Nucleus accumbens (tissue), 56 donors: ENCODE measurements at regions not wholly inside any gene's neighbourhood (a gene's known extent, or its start where the extent isn't known, plus 50 kb on each side); places are given as distances from the start of the nearest gene placed in this dataset.
"Not testable (repeated sequence)": the region's sequence is repeated elsewhere in the genome, so short reads cannot be mapped to it uniquely, and the experiment has no call there.

ENCODE experiments used
- DNase-seq, 56 donors: peaks; one replicate each; lab custom pipeline; 2025; lab: John Stamatoyannopoulos, UW

DNA sequence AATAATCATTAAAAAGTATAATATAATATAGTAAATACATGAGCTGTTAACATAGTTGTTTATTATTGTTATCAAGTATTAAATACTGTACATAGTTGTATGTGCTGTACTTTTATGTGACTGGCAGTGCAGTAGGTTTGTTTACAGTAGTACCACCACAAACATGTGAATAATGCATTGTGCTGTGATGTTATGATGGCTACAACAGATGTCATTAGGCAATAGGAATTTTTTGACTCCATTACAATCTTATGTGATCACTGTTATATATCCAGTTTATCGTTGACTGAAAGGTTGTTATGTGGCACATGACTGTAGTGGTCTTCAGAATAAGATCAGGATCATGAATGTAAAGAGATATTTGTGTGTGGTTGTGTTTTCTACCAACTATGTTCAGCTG is 577.8 kb downstream of the JRKL start:
- no peak for DNase-seq

DNA sequence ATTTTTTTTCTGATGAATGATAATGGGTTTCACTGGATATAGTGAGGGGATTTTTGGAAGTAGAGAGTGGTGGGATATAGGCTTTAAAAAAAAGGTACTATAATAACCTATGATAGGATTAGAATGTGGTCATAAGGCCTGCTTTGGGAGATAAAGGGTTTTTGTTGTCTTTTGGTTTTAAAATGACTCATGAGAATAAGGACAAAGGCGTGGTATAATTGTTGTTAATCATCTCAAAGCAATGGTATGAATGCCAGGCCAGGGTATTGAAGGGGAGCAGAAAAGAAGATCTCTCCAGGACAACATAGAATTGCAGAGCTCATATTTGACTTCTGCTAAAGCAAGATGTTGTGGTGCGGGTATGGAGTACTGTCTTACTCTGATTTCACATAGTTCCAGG is 579.4 kb downstream of the JRKL start:
- no peak for DNase-seq

DNA sequence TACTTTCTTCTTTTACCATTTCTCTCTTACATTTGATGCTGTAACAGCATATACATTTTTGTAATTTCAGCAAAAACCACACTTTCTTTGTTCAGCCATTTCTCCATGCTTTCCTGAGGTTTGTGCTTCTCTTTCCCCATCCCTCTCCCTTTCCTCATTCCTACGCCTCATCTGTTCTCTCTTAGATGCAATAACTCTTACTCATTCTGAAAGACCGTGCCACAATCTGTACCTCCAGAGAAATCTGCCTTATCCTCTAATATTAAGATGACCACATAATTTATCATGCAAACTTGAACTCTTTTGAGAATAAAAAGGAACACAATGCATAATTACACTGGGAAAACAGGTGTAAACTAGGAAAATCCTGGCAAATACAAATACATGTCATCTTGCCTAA is 588.9 kb downstream of the JRKL start:
- no peak for DNase-seq

DNA sequence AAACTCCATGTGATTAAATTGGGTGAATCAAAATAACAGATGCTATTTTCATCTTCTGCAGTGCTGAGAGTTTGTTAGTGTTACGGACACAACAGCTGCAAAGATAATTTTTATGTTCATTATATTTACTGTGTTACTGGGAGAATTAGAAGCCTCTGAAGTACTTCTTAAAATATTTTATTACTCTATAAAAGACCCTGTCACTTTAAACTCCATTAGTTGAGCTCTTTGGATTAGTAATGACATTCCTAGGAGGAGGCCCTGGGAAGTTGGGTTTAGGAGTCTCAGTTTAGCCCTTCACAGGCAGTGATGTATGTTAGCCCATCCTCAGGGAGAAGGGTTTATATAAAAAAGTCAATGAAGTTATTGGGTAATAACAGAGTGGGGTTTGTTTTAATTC is 596.7 kb downstream of the JRKL start:
- DNase-seq = no peak

DNA sequence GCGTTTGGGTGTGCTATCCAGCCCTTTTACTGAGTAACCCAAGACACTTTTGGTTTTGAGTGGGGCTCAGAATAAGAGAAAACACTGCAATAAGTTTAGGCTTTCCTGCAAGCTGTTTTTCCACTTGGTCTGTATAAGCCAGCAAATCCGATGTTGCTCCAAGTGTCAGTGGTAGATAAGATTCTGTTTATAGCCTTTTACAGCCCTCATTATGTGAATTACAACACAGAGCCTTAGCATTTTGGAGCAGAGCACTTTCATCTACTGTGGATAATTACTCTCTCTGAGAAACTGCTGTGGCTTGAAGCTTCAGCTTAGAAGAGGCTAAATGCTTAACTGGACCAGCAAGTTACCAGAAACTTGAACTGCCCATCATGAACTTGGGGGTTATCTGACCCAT is 601.1 kb downstream of the JRKL start:
- no peak for DNase-seq

DNA sequence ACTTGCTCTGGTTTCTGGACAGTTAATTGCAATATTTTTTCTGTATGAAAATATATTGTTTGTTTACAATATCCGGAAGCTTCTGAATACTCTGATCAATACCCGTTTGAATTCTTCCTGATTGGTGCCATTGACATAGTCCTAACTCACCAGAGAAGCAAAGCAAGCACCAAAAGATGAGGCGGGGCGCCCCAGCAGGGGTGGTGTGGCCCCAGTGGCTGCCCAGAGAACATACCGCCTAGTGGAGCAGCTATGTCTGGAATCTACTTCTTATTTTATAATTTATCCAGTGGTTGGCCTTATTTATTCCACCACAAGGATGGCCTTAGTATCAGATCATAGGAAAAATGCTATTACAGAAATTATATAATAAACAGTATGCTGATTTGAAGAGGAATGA is 610.7 kb downstream of the JRKL start:
- no peak for DNase-seq

DNA sequence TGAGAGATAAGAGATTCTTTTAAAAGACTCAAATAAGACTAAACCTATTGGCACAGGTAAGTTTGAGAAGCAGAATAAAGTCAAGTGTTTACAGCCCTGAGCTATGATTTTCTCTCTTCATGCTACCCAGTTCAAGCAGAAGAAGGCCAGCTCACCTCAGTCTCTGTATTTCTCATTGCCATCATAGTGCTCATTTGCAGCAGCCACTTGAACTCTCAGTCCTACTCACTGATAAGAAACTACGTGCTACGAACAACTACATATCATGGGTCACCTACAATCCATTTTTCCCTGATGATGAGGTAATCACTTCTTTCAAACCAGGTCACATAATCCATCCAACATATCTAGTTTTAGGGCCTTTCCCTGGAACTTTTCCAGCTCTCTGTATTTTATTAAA is 617.5 kb downstream of the JRKL start:
- DNase-seq = no peak

DNA sequence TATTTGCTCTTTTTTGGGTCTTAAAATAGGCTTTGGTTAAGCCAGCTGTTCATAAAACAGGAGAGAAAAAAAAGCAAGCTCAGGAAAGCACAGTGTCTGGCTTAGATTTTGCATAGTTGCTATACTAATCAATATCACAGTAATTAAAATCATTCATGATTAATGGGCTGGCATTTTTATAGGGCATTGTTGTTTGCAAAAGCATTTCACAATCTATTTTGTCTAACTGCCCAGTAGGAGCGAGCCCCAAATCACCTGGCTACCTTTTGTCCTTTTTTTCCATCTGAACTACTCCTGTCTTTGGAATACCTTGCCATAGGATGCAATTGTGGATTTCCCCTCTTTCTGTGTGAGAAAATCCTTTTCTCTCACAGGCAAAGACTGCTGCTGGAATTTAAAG is 619.8 kb downstream of the JRKL start:
- no peak for DNase-seq

DNA sequence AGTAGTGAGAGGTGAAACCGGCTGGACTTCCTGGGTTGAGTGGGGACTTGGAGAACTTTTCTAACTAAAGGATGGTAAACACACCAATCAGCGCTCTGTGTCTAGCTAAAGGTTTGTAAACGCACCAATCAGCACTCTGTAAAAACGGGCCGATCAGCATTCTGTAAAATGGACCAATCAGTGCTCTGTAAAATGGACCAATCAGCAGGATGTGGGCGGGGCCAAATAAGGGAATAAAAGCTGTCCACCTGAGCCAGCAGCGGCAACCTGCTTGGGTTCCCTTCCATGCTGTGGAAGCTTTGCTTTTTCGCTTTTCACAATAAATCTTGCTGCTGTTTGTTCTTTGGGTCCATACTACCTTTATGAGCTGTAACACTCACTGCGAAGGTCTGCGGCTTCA is 621.2 kb downstream of the JRKL start:
- not testable (repeated sequence) for DNase-seq

DNA sequence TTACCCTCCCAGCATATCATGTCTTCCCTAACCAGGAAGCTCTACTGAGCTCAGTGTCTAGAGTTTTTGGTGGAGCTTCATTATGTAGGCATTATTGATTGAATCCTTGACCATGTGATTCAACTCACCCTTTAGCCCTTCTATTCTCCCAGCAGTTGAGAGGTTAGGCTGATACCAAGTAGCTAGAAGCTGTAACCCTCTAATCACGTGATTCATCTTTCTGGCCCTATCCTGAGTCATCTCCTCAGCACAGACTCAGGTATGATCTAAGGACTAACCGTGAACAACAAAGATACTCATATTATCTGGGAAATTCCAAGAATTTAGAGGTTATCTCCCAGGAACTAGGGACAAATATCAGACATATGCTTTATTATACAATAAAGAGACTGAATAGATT is 625.5 kb downstream of the JRKL start:
- DNase-seq = no peak

DNA sequence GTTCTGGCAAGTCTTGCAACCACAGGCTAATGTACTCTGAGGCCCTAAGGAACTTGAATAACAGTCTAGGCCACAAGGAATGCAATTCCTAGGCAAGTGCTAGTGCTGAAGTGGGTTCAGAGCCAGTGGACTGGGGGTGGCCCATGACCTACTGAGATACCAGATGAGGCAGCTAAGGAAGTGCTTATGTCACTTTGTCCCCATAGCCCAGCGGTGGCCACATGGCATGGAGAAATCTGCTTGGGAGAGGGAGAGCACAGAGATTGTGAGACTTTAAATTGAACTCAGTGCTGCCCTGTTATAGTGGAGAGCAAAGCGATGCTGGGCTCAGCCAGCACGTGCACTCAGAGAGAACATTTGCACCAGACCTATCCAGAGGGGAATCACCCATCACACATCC is 629.5 kb downstream of the JRKL start:
- DNase-seq = no peak

DNA sequence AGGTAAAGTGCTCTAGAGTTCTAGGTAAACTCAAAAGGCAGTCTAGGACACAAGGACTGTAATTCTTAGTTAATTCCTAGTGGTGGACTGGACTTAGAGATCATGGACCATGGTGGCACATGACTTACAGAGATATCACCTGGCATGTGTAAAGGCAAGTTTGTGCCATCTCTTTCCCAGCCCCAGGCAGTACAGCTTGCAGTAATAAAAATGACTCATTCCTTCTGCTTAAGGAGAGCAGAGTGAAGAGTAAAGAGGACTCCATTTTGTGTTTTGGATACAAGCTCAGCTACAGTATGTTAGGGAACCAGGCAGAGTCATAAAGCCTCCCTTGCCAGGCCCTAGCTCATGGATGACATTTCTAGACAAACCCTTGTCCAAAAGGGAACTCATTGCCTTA is 629.9 kb downstream of the JRKL start:
- no peak for DNase-seq

DNA sequence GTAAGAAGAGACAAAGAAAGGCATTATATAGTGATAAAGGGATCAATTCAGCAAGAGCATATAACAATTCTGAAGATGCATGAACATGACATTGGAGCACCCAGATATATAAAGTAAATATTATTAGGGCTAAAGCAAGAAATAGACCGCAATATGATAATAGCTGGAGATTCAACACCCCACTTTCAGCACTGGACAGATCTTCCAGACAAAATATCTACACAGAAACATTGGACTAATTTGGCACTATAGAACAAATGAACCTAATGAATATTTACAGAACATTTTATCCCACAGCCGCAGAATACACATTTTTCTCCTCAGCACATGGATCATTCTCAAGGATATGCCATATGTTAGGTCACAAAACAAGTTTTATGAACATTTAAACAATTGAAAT is 633.1 kb downstream of the JRKL start:
- no peak for DNase-seq

DNA sequence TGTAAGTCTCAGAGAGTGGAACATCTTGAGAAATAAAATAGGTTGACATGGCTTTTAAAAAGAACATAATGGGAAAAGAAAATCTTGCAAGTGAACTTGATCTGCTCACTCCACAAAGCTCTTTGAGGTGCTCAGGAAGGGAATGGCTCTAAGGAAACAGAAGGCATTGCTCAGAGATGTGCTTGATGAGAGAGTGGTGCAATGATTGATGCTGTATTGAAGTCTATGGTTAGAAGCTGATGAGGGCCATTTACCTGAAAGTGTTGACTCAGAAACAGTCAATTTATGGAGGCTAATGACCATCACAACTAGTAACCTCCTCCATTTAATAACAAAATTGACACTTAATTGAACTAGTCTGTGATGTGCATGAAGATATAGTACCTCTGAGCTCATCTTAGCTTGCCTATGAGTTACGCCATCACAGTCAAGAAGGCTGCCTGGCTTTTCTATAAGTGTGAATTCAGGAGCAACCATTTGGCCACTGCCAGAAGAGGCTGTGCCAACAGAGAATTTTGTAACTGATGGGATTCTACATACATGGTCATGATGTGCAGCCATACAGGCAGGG is 639.1 kb downstream of the JRKL start:
- no peak for DNase-seq

DNA sequence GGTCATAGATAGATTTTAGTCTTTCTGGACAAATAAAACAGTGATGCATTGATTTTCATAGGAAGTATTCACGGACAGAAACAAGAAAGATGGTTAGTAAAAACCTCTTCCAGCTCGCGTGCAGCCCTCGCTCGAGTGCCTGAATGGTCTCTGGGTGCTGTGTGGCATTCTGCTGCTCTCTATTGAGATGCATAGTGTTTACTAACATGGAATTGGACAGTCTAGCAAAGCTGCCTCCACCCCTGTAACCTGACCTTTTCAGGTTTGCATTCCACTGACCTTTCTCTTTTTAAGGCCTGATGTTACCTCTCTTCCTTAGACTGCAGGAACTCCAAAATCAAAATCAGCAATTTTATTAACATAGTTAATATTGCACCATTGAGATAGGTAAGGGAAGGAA is 643.4 kb downstream of the JRKL start:
- DNase-seq = no peak

DNA sequence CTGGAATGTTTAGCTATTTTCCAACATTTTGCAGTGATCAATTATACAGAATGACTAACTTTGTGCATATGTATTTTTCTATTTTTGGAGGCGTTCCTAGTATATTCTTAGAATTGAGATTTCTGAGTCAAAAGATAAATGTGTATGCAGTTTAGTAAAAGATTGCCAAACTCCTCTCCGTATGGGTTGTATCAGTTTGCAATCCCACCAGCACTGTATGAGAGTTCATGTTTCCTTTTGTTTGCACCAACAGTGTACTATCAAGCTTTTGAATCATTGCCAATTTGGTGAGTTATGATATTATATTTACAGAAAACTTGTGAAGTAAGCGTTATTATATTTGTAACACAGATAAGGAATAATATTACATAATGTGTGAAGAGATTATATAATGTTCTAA is 658.7 kb downstream of the JRKL start:
- no peak for DNase-seq

DNA sequence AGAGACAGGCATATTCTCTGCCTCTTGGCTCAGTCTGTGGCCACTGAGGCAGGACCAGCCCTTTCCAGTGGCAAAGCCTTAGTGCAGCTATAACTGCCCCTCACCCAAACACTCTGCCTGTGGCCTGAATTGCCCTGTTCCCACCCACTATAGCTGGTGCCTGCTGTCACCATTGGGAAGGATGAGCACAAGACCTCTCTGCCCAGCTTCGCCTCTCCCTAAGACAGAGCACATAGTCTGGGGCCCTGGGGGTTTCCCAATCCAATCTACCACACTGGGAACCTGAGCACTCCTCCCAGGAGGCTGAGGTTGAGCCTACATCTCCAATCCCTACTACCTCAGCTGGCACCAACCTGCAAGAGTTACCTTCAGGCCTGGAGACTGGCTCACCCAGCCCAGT is 670.4 kb downstream of the JRKL start:
- no peak for DNase-seq

DNA sequence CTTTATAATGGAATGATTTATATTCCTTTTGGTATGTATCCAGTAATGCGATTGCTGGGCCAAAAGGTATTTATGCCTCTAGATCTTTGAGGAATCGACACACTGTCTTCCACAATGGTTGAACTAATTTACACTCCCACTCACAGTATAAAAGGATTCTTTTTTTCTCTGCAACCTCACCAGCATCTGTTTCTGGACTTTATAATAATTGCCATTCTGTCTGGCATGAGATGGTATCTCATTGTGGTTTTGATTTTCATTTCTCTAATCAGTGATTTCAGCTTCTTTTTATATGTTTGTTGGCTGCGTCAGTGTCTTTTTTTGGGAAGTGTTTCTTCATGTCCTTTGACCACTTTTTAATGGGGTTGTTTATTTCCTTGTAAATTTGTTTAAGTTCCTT is 679.3 kb downstream of the JRKL start:
- DNase-seq = no peak

DNA sequence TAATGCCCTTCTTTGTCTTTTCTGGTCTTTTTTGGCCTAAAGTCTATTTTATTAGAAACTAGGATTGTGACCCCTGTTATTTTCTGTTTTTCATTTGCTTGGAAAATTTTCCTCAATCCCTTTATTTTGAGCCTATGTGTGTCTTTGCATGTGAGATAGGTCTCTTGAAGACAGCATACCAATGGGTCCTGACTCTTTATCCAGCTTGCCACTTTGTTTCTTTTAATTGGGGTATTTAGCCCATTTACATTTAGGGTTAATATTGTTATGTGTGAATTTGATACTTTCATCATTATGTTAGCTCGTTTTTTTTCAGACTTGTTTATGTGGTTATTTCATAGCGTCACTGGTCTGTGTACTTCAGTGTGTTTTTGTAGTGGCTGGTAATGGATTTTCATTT is 682.6 kb downstream of the JRKL start:
- DNase-seq = no peak

DNA sequence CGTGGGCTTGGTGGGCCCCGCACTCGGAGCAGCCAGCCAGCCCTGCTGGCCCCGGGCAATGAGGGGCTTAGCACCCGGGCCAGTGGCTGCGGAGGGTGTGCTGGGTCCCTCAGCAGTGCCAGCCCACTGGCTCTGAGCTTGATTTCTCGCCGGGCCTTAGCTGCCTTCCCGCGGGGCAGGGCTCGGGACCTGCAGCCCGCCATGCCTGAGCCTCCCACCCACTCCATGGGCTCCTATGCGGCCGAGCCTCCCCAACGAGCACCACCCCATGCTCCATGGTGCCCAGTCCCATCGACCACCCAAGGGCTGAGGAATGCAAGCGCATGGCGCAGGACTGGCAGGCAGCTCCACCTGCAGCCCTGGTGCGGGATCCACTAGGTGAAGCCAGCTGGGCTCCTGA is 686.9 kb downstream of the JRKL start:
- not testable (repeated sequence) for DNase-seq

DNA sequence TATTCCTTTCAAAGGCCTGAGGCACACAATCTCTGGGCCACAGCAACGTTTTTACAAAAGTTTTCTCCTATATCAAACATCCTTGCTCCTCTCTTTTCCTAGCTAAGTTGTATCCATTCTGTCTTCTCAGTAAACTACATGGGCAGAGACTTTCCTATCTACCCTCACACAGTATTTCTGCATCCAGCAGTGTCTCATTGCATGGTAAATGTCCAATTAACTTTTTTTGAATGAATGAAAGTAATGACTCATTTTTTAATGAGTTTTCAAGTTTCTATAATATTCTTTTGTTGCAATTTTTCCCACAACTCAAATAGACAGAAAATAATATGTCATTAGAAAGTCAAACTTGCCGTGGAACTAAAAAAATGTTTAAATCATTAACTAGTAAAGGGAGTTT is 688.6 kb downstream of the JRKL start:
- DNase-seq = no peak

DNA sequence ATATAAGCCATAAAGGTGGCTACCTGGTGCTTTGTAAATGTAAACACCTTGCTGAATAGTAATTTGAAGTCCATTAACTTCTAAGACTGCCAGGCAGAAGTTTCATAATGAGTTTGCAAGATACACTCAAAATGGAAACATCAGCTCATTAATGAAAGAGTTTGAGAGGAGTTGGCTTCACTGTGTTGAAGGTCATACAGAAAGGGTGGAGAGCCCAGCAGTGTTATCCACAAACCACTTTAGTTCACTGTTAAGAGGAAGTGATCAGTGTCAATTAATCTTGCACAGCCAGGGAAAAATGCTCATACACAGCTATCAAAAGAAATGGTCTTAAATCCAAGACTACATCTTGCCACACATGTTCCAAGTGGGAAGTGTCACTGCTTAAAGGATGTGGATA is 689.4 kb downstream of the JRKL start:
- no peak for DNase-seq

DNA sequence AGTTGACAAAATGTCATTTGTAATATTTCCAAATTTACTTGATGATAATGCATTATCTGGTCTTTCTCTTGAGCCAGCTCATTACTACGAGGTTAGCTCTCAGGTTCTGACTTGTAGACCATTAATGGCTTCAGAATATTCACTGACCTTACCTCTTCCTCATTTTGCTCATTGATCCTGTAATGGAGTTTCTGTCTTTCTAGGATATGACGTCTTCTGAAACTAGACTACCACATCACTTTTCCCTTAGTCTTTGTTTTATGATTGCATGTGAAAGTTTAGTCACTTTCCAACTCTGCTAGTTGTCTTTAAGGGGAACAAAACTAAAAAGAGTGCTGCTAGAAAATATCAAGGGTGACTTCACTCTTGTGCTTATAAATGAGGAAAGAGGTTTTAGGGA is 697.6 kb downstream of the JRKL start:
- DNase-seq = no peak

DNA sequence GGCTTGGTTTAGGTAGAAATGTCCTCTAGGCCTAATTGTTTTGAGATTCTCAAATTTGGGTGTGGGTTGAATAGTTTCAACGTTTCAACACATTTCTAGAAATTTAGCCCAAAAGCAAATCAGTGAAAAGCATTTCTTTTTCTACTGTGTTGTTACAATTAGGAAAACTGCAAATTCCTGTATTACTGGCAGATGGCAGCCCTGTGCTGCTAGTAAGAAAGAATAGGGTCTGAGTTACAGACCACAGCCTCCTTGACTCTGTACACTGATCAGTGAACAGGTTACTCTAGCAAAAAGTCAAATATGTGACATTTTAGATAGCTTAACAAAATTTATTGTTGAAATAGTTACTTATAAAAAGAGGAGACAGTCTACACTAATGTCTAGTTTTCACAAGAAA is 703.0 kb downstream of the JRKL start:
- DNase-seq = no peak
